ENCODE measurements at regions not wholly inside any gene's neighbourhood (a gene's known extent, or its start where the extent isn't known, plus 50 kb on each side); places are given as distances from the start of the nearest gene placed in this dataset.

GRCh38 chr1:91122106-91122717, 100.4 kb upstream of the ZNF644 start:
- ATAC-seq (ENCODE audit: low FRiP score in 2 of 2) (no peak), DNase-seq (no peak)
- Histone ChIP-seq H3K9me3 (no peaks in the 10 kb centered on the region), H3K27me3 (no peaks in the 10 kb centered on the region), H3K4me1 (peaks cover 5 to 14% (median 9%) of the 10 kb centered on the region in 4 donors), H3K4me3 (no peak overlapping the region), H3K36me3 (no peaks in the 10 kb centered on the region), H3K27ac (no peak overlapping the region)
- TF ChIP-seq CTCF (IDR thresholded peaks at IDR 0.05) = no peak
- TF ChIP-seq POLR2AphosphoS5 (IDR thresholded peaks at IDR 0.05) = no peak
- TF ChIP-seq EP300 (IDR thresholded peaks at IDR 0.05) = no peak
- no peak for TF ChIP-seq POLR2A (IDR thresholded peaks at IDR 0.05)
- 90 to 92% methylated on average over 2 of the region's 2 CpGs for WGBS, 2 donors

DNA sequence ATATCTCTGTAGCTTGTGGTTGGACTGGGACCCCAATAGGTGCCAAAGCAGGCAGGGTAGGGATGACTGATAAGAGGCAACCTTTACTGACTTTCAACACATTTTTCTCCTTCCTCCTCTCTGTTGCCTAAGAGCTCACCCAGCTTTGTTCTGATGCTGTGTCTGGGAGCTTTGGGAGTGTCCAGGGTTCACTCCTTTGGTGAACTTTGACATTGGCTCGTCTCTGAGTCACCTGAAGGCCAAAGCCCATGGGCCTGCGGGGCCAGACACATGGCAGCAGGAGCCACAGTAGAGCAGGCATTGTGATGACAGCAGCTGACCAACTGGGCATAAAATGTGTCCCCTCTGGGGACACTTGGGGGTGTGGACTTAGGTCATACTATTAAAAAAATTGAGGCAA, 99.5 kb upstream of the ZNF644 start:
- Histone ChIP-seq H3K27ac (peak overlapping the region in 2 of 4 donors; percentile 33 to 69), H3K4me3 (no peak overlapping the region), H3K9me3 (no peaks in the 10 kb centered on the region), H3K27me3 (no peaks in the 10 kb centered on the region), H3K4me1 (peaks cover 5 to 14% (median 9%) of the 10 kb centered on the region in 4 donors), H3K36me3 (no peaks in the 10 kb centered on the region)
- WGBS, 2 donors = 65 to 77% methylated on average over 2 of the region's 2 CpGs
- TF ChIP-seq POLR2AphosphoS5 (IDR thresholded peaks at IDR 0.05) (no peak), EP300 (IDR thresholded peaks at IDR 0.05) (no peak), POLR2A (IDR thresholded peaks at IDR 0.05) (no peak), CTCF (IDR thresholded peaks at IDR 0.05) (no peak)
- DNase-seq = no peak
- ATAC-seq (ENCODE audit: low FRiP score in 2 of 2) = peak in 1 of 2 donors; percentile 20

- H3K36me3 ChIP-seq = no peaks in the 10 kb centered on the region
- no peak for DNase-seq
Measured at GRCh38 chr1:91120936-91121335, 99.1 kb upstream of the ZNF644 start.

GRCh38 chr1:91120421-91120820, 98.6 kb upstream of the ZNF644 start:
- peaks cover 5 to 14% (median 9%) of the 10 kb centered on the region in 4 donors for H3K4me1 ChIP-seq
- peak in 1 of 2 donors; percentile 71 for DNase-seq
- no peaks in the 10 kb centered on the region for H3K36me3 ChIP-seq
- H3K27me3 ChIP-seq = no peaks in the 10 kb centered on the region
- TF ChIP-seq POLR2A (IDR thresholded peaks at IDR 0.05) (no peak), POLR2AphosphoS5 (IDR thresholded peaks at IDR 0.05) (peak in 1 of 2 donors; percentile 19), CTCF (IDR thresholded peaks at IDR 0.05) (no peak), EP300 (IDR thresholded peaks at IDR 0.05) (peak in 1 of 4 donors; percentile 9)
- no peaks in the 10 kb centered on the region for H3K9me3 ChIP-seq
- H3K4me3 ChIP-seq = no peak overlapping the region
- WGBS, 2 donors = 49 to 56% methylated on average over 3 of the region's 3 CpGs
- peak overlapping the region in 2 of 4 donors; percentile 33 to 69 for H3K27ac ChIP-seq
- peak in 1 of 2 donors; percentile 46 for ATAC-seq (ENCODE audit: low FRiP score in 2 of 2)

More at GRCh38 chr1:91120936-91121335, 99.1 kb upstream of the ZNF644 start:
- TF ChIP-seq POLR2A (IDR thresholded peaks at IDR 0.05) = no peak
- TF ChIP-seq EP300 (IDR thresholded peaks at IDR 0.05) = no peak
- no peak for TF ChIP-seq POLR2AphosphoS5 (IDR thresholded peaks at IDR 0.05)
- no peak for TF ChIP-seq CTCF (IDR thresholded peaks at IDR 0.05)
- Histone ChIP-seq H3K4me1 (peaks cover 5 to 14% (median 9%) of the 10 kb centered on the region in 4 donors), H3K9me3 (no peaks in the 10 kb centered on the region), H3K27ac (peak overlapping the region in 2 of 4 donors; percentile 33 to 69), H3K4me3 (no peak overlapping the region), H3K27me3 (no peaks in the 10 kb centered on the region)
- 31 to 48% methylated on average over 1 of the region's 1 CpG for WGBS, 2 donors
- ATAC-seq (ENCODE audit: low FRiP score in 2 of 2) = peak; percentile 50 to 65

- Histone ChIP-seq H3K27ac (no peak overlapping the region), H3K4me3 (no peak overlapping the region), H3K27me3 (no peaks in the 10 kb centered on the region), H3K9me3 (no peaks in the 10 kb centered on the region), H3K36me3 (no peaks in the 10 kb centered on the region), H3K4me1 (no peaks in the 10 kb centered on the region)
- ATAC-seq (ENCODE audit: low FRiP score in 2 of 2) (no peak), DNase-seq (no peak)
- TF ChIP-seq CTCF (IDR thresholded peaks at IDR 0.05) (no peak), POLR2A (IDR thresholded peaks at IDR 0.05) (no peak), EP300 (IDR thresholded peaks at IDR 0.05) (no peak), POLR2AphosphoS5 (IDR thresholded peaks at IDR 0.05) (no peak)
Measured at GRCh38 chr1:91104712-91105111, 82.9 kb upstream of the ZNF644 start.
